ENCODE measurements at regions not wholly inside any gene's neighbourhood (a gene's known extent, or its start where the extent isn't known, plus 50 kb on each side); places are given as distances from the start of the nearest gene placed in this dataset.

GRCh38 chr17:51510940-51511339 lies 250.6 kb downstream of the UTP18 start:
- H3K27me3 ChIP-seq (ENCODE audit: control insufficient read depth, extremely low read depth, insufficient read depth, low read length), result no peaks in the 10 kb centered on the region
- FAIRE-seq (no peak), DNase-seq (ENCODE audit: low read depth, low spot score) (no peak)
- H2AFZ ChIP-seq (ENCODE audit: control insufficient read depth, low read length), result no peak overlapping the region
- no peaks in the 10 kb centered on the region for H3K9me3 ChIP-seq (ENCODE audit: control insufficient read depth, low read depth, low read length)
- H4K20me1 ChIP-seq (ENCODE audit: control insufficient read depth, extremely low read depth, insufficient read depth, low read length), result no peaks in the 10 kb centered on the region
- H3K27ac ChIP-seq (ENCODE audit: control insufficient read depth, insufficient read depth, low read length), result no peak overlapping the region
- no peaks in the 10 kb centered on the region for H3K4me1 ChIP-seq (ENCODE audit: control insufficient read depth, extremely low read depth, insufficient read depth, low read length)
- no peaks in the 10 kb centered on the region for H3K9me1 ChIP-seq (ENCODE audit: control insufficient read depth, extremely low read depth, insufficient read depth, low read length)
- no peaks in the 10 kb centered on the region for H3K79me2 ChIP-seq (ENCODE audit: control insufficient read depth, insufficient read depth, low read length)
- dilution Hi-C loops (cut with MboI; ENCODE audit: extremely low pct_ligation_motif_present, low sequenced_read_pairs), result no loop called here
- no peaks in the 10 kb centered on the region for H3K36me3 ChIP-seq (ENCODE audit: control insufficient read depth in 2 of 2, extremely low read depth in 1 of 2, insufficient read depth in 2 of 2, low read length in 2 of 2)
- no peak overlapping the region for H3K9ac ChIP-seq (ENCODE audit: control insufficient read depth, extremely low read depth, insufficient read depth, low read length)
- H3K4me2 ChIP-seq (ENCODE audit: control insufficient read depth, extremely low read depth, insufficient read depth, low read depth, low read length), result no peak overlapping the region
- H3K4me3 ChIP-seq (ENCODE audit: control insufficient read depth in 2 of 3, extremely low read depth in 1 of 3, insufficient read depth in 2 of 3, low read depth in 1 of 3, low read length in 3 of 3), result no peak overlapping the region
- TF ChIP-seq CTCF (optimal IDR thresholded peaks at IDR 0.05 in 1 of 3, IDR thresholded peaks at IDR 0.05 in 1 of 3, conservative IDR thresholded peaks at IDR 0.05 in 1 of 3; ENCODE audit: extremely low read depth in 1 of 3, insufficient read depth in 2 of 3, low read length in 3 of 3) (no peak), EZH2 (IDR thresholded peaks at IDR 0.05; ENCODE audit: low read length) (no peak)

DNA sequence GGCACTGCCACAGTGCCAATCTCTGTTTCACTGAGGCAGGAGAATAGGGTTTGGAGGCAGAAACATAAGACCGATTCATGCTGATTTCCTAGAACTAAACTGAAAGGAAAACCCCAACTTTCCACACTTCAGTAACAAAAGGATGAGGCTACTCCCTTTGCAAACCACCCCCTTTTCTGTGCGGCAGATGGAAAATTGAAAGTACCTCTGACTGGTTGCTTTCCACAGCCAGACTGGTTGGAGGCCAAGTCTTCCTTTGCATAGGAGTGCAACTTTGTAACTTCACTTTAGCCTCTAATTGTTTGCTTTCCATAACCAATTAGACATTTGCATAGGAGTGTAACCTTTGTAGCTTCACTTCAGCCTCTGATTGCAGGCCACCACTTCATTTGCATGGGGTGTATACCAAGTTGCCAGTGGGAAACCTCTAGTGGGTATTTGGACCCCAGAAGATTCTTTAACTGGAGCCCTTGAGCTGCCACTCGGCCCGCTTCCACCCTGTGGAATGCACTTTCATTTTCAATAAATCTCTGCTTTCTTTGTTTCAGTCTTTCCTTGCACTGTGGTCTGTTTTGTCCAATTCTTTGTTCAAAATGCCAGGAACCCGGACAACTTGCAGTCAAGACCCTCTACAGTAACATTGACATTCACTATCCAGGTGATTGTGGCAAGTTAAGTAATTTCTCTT lies 252.0 kb downstream of the UTP18 start:
- Histone ChIP-seq H3K27me3 (ENCODE audit: control insufficient read depth, extremely low read depth, insufficient read depth, low read length) (no peaks in the 10 kb centered on the region), H3K36me3 (ENCODE audit: control insufficient read depth in 2 of 2, extremely low read depth in 1 of 2, insufficient read depth in 2 of 2, low read length in 2 of 2) (no peaks in the 10 kb centered on the region), H3K79me2 (ENCODE audit: control insufficient read depth, insufficient read depth, low read length) (no peaks in the 10 kb centered on the region), H3K9me1 (ENCODE audit: control insufficient read depth, extremely low read depth, insufficient read depth, low read length) (no peaks in the 10 kb centered on the region), H4K20me1 (ENCODE audit: control insufficient read depth, extremely low read depth, insufficient read depth, low read length) (no peaks in the 10 kb centered on the region), H3K9me3 (ENCODE audit: control insufficient read depth, low read depth, low read length) (no peaks in the 10 kb centered on the region), H2AFZ (ENCODE audit: control insufficient read depth, low read length) (no peak overlapping the region), H3K9ac (ENCODE audit: control insufficient read depth, extremely low read depth, insufficient read depth, low read length) (no peak overlapping the region), H3K4me1 (ENCODE audit: control insufficient read depth, extremely low read depth, insufficient read depth, low read length) (no peaks in the 10 kb centered on the region), H3K4me2 (ENCODE audit: control insufficient read depth, extremely low read depth, insufficient read depth, low read depth, low read length) (no peak overlapping the region), H3K27ac (ENCODE audit: control insufficient read depth, insufficient read depth, low read length) (no peak overlapping the region), H3K4me3 (ENCODE audit: control insufficient read depth in 2 of 3, extremely low read depth in 1 of 3, insufficient read depth in 2 of 3, low read depth in 1 of 3, low read length in 3 of 3) (no peak overlapping the region)
- FAIRE-seq (no peak), DNase-seq (ENCODE audit: low read depth, low spot score) (no peak)
- no peak for TF ChIP-seq CTCF (optimal IDR thresholded peaks at IDR 0.05 in 1 of 3, IDR thresholded peaks at IDR 0.05 in 1 of 3, conservative IDR thresholded peaks at IDR 0.05 in 1 of 3; ENCODE audit: extremely low read depth in 1 of 3, insufficient read depth in 2 of 3, low read length in 3 of 3)
- dilution Hi-C loops (cut with MboI; ENCODE audit: extremely low pct_ligation_motif_present, low sequenced_read_pairs), result no loop called here
